Kidney epithelial cell (primary cell): ENCODE measurements at regions not wholly inside any gene's neighbourhood (a gene's known extent, or its start where the extent isn't known, plus 50 kb on each side); places are given as distances from the start of the nearest gene placed in this dataset.

Source experiments
- DNase-seq: peaks from one replicate; pipeline ENCODE4 v3.0.0-alpha.2; 2010; ENCODE audit warnings: low read depth
- H3K27me3 ChIP-seq: 2 replicates; pipeline ENCODE4 v1.6.0; 2011; ENCODE audit warnings: low read length; ENCODE audit not compliant: control insufficient read depth, insufficient read depth
- H3K36me3 ChIP-seq: 2 replicates; pipeline ENCODE4 v1.5.1; 2011; ENCODE audit warnings: low read length; ENCODE audit not compliant: control insufficient read depth, insufficient read depth
- H3K4me3 ChIP-seq: 2 replicates; pipeline ENCODE4 v1.5.1; 2011; ENCODE audit warnings: low read depth, mild to moderate bottlenecking, control low read depth, low read length
- CTCF ChIP-seq: IDR thresholded peaks from 2 replicates; pipeline ENCODE4 v1.5.1; 2011; ENCODE audit warnings: mild to moderate bottlenecking, moderate library complexity, low read length, control low read depth, inconsistent platforms; ENCODE audit not compliant: insufficient read depth, poor library complexity, severe bottlenecking

- TF ChIP-seq CTCF: no peak
- DNase-seq: no peak
- Histone ChIP-seq H3K36me3 (no peaks in the 10 kb centered on the region), H3K27me3 (no peaks in the 10 kb centered on the region), H3K4me3 (no peak overlapping the region)
Observed at GRCh38 chr10:23813687-23814086, 374.8 kb downstream of the OTUD1 start.

DNA sequence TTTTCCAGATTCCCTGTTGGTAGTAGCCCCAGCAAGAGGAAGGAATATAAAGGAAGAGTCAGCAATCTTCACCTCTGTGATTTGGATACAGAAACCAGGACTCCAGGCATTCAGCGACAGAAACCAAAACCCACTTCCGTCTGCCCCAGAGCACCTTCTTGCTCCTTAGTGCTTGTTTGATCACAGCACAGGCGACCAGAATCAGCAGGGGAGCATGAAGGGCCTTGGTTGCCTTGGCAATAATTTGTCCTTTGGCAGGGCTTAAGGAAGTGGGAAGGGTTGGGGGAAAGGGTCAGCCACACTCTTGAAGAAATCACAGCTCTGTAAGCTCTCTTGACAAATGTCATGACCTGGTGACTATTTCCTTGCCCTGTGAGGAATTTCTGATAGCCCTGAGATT, 379.6 kb downstream of the OTUD1 start:
- no peaks in the 10 kb centered on the region for H3K36me3 ChIP-seq
- H3K27me3 ChIP-seq: no peaks in the 10 kb centered on the region
- no peak for TF ChIP-seq CTCF
- no peak overlapping the region for H3K4me3 ChIP-seq
- DNase-seq: no peak

- DNase-seq: no peak
- Histone ChIP-seq H3K4me3 (no peak overlapping the region), H3K36me3 (no peaks in the 10 kb centered on the region), H3K27me3 (no peaks in the 10 kb centered on the region)
- no peak for TF ChIP-seq CTCF
Observed at GRCh38 chr10:23820792-23821191, 381.9 kb downstream of the OTUD1 start.

- Histone ChIP-seq H3K36me3 (no peaks in the 10 kb centered on the region), H3K4me3 (no peak overlapping the region), H3K27me3 (no peaks in the 10 kb centered on the region)
- DNase-seq: no peak
- no peak for TF ChIP-seq CTCF
Observed at GRCh38 chr10:23824822-23825221, 384.1 kb upstream of the KIAA1217 start.

- H3K36me3 ChIP-seq: no peaks in the 10 kb centered on the region
- TF ChIP-seq CTCF: no peak
- no peak overlapping the region for H3K4me3 ChIP-seq
- peak; percentile 16 for DNase-seq
- H3K27me3 ChIP-seq: no peaks in the 10 kb centered on the region
Observed at GRCh38 chr10:23826421-23826820, 382.5 kb upstream of the KIAA1217 start.

DNA sequence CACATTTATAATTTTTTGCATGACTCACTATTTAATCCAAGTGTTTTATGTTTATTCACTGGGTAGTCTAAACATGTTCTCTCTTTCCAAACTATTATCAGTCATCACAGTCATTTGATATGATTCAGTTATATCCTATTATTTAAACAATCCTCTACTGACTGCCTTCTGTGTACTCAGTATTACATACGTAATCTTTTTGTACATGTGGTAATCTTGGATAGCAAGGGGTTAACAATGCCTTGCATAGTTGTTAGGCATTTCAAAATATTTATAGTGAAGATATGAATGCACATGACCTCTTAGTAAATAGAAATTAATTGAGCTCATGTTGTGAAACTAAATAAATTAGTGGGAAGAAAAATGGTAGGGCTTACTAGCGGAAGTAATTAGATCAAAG, 379.4 kb upstream of the KIAA1217 start:
- no peak for DNase-seq
- Histone ChIP-seq H3K27me3 (no peaks in the 10 kb centered on the region), H3K4me3 (no peak overlapping the region), H3K36me3 (no peaks in the 10 kb centered on the region)
- TF ChIP-seq CTCF: no peak
